HG03175 (cell line): ENCODE measurements at regions not wholly inside any gene's neighbourhood (a gene's known extent, or its start where the extent isn't known, plus 50 kb on each side); places are given as distances from the start of the nearest gene placed in this dataset.

ENCODE experiments used
- ATAC-seq: cut with Tn5 transposase; IDR thresholded peaks from one replicate; pipeline ENCODE4 v1.9.1; 2021; ENCODE audit warnings: mild to moderate bottlenecking, moderate library complexity; ENCODE audit not compliant: unreplicated experiment

GRCh38 chr5:158082696-158083287 is 223.8 kb upstream of the CLINT1 start:
- no peak for ATAC-seq

GRCh38 chr5:158080112-158080511 is 221.2 kb upstream of the CLINT1 start:
- no peak for ATAC-seq

GRCh38 chr5:158079097-158079496 is 220.2 kb upstream of the CLINT1 start:
- no peak for ATAC-seq

GRCh38 chr5:158074992-158075769 is 216.2 kb upstream of the CLINT1 start:
- peak; percentile 84 for ATAC-seq

GRCh38 chr5:158074597-158074991 is 215.6 kb upstream of the CLINT1 start:
- ATAC-seq = no peak

- ATAC-seq = no peak
These were observed 211.9 kb upstream of the CLINT1 start for GRCh38 chr5:158070859-158071258.

- ATAC-seq = no peak
These were observed 210.9 kb upstream of the CLINT1 start for GRCh38 chr5:158069838-158070237.

- no peak for ATAC-seq
These were observed 210.0 kb upstream of the CLINT1 start for GRCh38 chr5:158068964-158069363.

GRCh38 chr5:158066076-158066475 is 207.1 kb upstream of the CLINT1 start:
- ATAC-seq = no peak

- no peak for ATAC-seq
These were observed 205.6 kb upstream of the CLINT1 start for GRCh38 chr5:158064334-158065123.

- ATAC-seq = no peak
These were observed 204.1 kb upstream of the CLINT1 start for GRCh38 chr5:158063052-158063451.

GRCh38 chr5:158061451-158061850 is 202.5 kb upstream of the CLINT1 start:
- ATAC-seq = no peak

- ATAC-seq = no peak
These were observed 201.3 kb upstream of the CLINT1 start for GRCh38 chr5:158060212-158060611.

- ATAC-seq = no peak
These were observed 199.5 kb upstream of the CLINT1 start for GRCh38 chr5:158058208-158059120.

- no peak for ATAC-seq
These were observed 197.3 kb upstream of the CLINT1 start for GRCh38 chr5:158056130-158056825.

GRCh38 chr5:158055111-158055501 is 196.2 kb upstream of the CLINT1 start:
- no peak for ATAC-seq

GRCh38 chr5:158054223-158055110 is 195.5 kb upstream of the CLINT1 start:
- no peak for ATAC-seq

GRCh38 chr5:158051036-158051435 is 192.1 kb upstream of the CLINT1 start:
- ATAC-seq = no peak

- ATAC-seq = no peak
These were observed 191.5 kb upstream of the CLINT1 start for GRCh38 chr5:158050421-158050820.
